ENCODE measurements at regions not wholly inside any gene's neighbourhood (a gene's known extent, or its start where the extent isn't known, plus 50 kb on each side); places are given as distances from the start of the nearest gene placed in this dataset.

DNA sequence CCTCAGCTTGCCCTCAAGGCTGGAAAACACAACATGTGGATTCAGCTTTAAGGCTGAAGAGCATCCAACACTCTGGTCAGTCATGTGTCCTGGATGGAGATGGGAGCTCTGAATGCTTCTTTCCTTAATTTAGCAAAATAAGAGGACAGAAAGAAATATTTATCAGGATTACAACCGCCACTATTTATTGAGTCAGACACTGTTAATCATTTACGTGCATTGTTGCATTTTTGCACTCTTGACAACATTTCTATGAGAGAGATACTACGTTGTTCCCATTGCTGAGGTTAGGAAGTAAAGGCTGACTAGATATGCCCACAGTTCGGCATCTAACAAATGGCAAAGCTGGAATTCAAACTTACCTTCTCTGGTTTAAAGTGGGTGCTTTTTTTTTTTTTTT lies 101.8 kb upstream of the KMT2C start:
- H3K4me1 ChIP-seq (ENCODE audit: low read length) = no peaks in the 10 kb centered on the region
- H2AFZ ChIP-seq (ENCODE audit: low read length) = no peak overlapping the region
- H3K4me2 ChIP-seq (ENCODE audit: low read depth, low read length) = no peak overlapping the region
- H3K4me3 ChIP-seq (ENCODE audit: low read length) = no peak overlapping the region
- no peak for DNase-seq
- no peaks in the 10 kb centered on the region for H3K36me3 ChIP-seq (replicated peaks; ENCODE audit: insufficient read depth, low read length)
- no peak overlapping the region for H3K9ac ChIP-seq (ENCODE audit: low read length)
- H3K9me3 ChIP-seq (replicated peaks; ENCODE audit: insufficient read depth, low read length) = no peaks in the 10 kb centered on the region
- no peaks in the 10 kb centered on the region for H3F3A ChIP-seq (ENCODE audit: insufficient read depth, low read length)
- no peaks in the 10 kb centered on the region for H3K79me2 ChIP-seq (ENCODE audit: low read length)
- no peaks in the 10 kb centered on the region for H3K9me2 ChIP-seq (replicated peaks; ENCODE audit: insufficient read depth, low read length)
- no peaks in the 10 kb centered on the region for H4K20me1 ChIP-seq (ENCODE audit: insufficient read depth, low read length)
- no peaks in the 10 kb centered on the region for H3K27me3 ChIP-seq (replicated peaks; ENCODE audit: insufficient read depth, low read length)
- no peak for TF ChIP-seq EZH2phosphoT487 (IDR thresholded peaks at IDR 0.05; ENCODE audit: low read length)
- TF ChIP-seq, protein P1, sequence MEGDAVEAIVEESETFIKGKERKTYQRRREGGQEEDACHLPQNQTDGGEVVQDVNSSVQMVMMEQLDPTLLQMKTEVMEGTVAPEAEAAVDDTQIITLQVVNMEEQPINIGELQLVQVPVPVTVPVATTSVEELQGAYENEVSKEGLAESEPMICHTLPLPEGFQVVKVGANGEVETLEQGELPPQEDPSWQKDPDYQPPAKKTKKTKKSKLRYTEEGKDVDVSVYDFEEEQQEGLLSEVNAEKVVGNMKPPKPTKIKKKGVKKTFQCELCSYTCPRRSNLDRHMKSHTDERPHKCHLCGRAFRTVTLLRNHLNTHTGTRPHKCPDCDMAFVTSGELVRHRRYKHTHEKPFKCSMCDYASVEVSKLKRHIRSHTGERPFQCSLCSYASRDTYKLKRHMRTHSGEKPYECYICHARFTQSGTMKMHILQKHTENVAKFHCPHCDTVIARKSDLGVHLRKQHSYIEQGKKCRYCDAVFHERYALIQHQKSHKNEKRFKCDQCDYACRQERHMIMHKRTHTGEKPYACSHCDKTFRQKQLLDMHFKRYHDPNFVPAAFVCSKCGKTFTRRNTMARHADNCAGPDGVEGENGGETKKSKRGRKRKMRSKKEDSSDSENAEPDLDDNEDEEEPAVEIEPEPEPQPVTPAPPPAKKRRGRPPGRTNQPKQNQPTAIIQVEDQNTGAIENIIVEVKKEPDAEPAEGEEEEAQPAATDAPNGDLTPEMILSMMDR (IDR thresholded peaks at IDR 0.05; ENCODE audit: low read length) = no peak
- TF ChIP-seq EZH2 (optimal IDR thresholded peaks at IDR 0.05; ENCODE audit: low read depth, low read length) = no peak
- no peak overlapping the region for H3K27ac ChIP-seq (ENCODE audit: low read length)

DNA sequence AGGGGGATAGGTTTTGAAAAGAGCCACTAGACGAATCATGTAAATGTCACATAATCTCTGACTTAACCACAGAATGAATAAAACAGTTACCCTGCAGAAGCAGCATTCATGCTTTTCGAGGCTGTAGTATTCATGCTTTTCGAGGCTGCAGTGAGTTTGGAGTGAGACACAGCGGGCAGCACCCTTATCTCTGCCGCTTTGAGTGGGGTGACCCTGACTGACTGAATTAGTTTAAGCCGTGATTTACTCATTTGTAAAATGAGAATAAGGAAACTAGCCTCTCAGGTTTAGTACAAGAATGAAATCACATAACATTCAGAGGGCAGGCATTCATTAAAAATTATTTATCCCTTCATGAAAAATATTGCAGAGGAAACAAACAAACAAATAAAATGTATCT lies 92.8 kb upstream of the KMT2C start:
- H3K9ac ChIP-seq (ENCODE audit: low read length) = no peak overlapping the region
- no peak overlapping the region for H3K4me2 ChIP-seq (ENCODE audit: low read depth, low read length)
- H2AFZ ChIP-seq (ENCODE audit: low read length) = no peak overlapping the region
- no peaks in the 10 kb centered on the region for H3K9me2 ChIP-seq (replicated peaks; ENCODE audit: insufficient read depth, low read length)
- H3K36me3 ChIP-seq (replicated peaks; ENCODE audit: insufficient read depth, low read length) = no peaks in the 10 kb centered on the region
- TF ChIP-seq EZH2 (optimal IDR thresholded peaks at IDR 0.05; ENCODE audit: low read depth, low read length) (no peak), EZH2phosphoT487 (IDR thresholded peaks at IDR 0.05; ENCODE audit: low read length) (no peak)
- TF ChIP-seq, protein P1 (IDR thresholded peaks at IDR 0.05; ENCODE audit: low read length) = no peak
- H3K4me3 ChIP-seq (ENCODE audit: low read length) = no peak overlapping the region
- H3K79me2 ChIP-seq (ENCODE audit: low read length) = no peaks in the 10 kb centered on the region
- DNase-seq = no peak
- no peak overlapping the region for H3K27ac ChIP-seq (ENCODE audit: low read length)
- H3K27me3 ChIP-seq (replicated peaks; ENCODE audit: insufficient read depth, low read length) = no peaks in the 10 kb centered on the region
- no peaks in the 10 kb centered on the region for H3K4me1 ChIP-seq (ENCODE audit: low read length)
- no peaks in the 10 kb centered on the region for H4K20me1 ChIP-seq (ENCODE audit: insufficient read depth, low read length)
- H3K9me3 ChIP-seq (replicated peaks; ENCODE audit: insufficient read depth, low read length) = no peaks in the 10 kb centered on the region
- H3F3A ChIP-seq (ENCODE audit: insufficient read depth, low read length) = no peaks in the 10 kb centered on the region

DNA sequence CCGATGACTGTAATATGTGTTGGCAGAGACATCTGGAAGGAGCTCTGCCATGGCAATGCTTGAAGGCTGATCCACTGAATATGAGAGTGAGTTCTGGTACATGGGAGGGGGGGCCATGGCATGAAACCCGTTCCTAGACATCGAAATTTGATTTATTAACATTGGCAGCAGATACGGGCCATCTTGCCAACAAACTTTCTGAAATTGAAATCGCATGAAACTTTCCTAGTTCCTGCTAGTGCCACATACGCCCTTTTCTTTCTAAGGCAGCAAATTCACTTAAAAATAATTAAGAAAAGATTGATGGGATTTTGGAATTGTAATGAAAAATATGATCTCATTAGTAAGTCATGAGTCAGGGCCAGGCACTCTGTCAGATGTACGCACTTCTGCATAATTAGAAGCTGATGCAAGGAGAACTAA lies 91.8 kb upstream of the KMT2C start:
- Histone ChIP-seq H3K27ac (ENCODE audit: low read length) (no peak overlapping the region), H3K4me2 (ENCODE audit: low read depth, low read length) (no peak overlapping the region), H3K9ac (ENCODE audit: low read length) (no peak overlapping the region), H3K79me2 (ENCODE audit: low read length) (no peaks in the 10 kb centered on the region), H3K4me3 (ENCODE audit: low read length) (no peak overlapping the region), H3K9me3 (replicated peaks; ENCODE audit: insufficient read depth, low read length) (no peaks in the 10 kb centered on the region), H3F3A (ENCODE audit: insufficient read depth, low read length) (no peaks in the 10 kb centered on the region), H2AFZ (ENCODE audit: low read length) (no peak overlapping the region), H3K4me1 (ENCODE audit: low read length) (no peaks in the 10 kb centered on the region), H3K36me3 (replicated peaks; ENCODE audit: insufficient read depth, low read length) (no peaks in the 10 kb centered on the region), H3K9me2 (replicated peaks; ENCODE audit: insufficient read depth, low read length) (no peaks in the 10 kb centered on the region), H3K27me3 (replicated peaks; ENCODE audit: insufficient read depth, low read length) (no peaks in the 10 kb centered on the region), H4K20me1 (ENCODE audit: insufficient read depth, low read length) (no peaks in the 10 kb centered on the region)
- TF ChIP-seq EZH2phosphoT487 (IDR thresholded peaks at IDR 0.05; ENCODE audit: low read length) (no peak), EZH2 (optimal IDR thresholded peaks at IDR 0.05; ENCODE audit: low read depth, low read length) (no peak)
- TF ChIP-seq, protein P1 (IDR thresholded peaks at IDR 0.05; ENCODE audit: low read length) = no peak
- DNase-seq = no peak

Data from MM.1S (cell line).